ENCODE measurements at regions not wholly inside any gene's neighbourhood (a gene's known extent, or its start where the extent isn't known, plus 50 kb on each side); places are given as distances from the start of the nearest gene placed in this dataset.

DNA sequence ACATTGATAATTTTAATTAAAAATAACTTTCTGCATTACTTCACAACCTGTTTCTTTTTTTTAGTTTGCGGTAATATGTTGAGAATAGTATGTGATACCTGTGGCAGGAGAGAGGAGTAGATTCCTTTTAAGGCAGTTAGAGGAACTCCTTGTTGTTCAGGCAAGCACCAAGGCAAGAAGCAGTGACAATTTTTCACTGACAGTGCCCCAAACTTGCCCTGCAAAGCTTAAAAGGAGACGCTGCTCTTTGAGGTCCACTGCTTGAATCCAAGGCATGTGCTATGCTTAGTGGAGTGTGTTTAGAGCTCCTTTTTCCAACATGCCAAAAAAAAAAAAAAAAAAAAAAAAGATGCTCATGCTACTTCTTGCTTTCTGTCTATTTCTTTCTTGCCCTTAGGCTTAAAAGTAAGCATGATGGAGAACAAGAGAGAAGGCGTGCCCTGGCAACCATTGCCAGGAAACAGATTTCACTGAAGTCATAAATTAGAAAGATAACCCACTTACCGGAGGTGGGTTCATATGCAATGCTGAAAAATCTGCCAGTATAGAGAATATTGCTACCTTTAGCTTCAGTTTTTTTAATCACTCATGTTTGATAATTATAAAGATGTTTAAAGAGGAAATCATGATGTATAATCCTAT, 58.3 kb upstream of the DYRK2 start:
- DNase-seq (ENCODE audit: low spot score), result no peak

DNA sequence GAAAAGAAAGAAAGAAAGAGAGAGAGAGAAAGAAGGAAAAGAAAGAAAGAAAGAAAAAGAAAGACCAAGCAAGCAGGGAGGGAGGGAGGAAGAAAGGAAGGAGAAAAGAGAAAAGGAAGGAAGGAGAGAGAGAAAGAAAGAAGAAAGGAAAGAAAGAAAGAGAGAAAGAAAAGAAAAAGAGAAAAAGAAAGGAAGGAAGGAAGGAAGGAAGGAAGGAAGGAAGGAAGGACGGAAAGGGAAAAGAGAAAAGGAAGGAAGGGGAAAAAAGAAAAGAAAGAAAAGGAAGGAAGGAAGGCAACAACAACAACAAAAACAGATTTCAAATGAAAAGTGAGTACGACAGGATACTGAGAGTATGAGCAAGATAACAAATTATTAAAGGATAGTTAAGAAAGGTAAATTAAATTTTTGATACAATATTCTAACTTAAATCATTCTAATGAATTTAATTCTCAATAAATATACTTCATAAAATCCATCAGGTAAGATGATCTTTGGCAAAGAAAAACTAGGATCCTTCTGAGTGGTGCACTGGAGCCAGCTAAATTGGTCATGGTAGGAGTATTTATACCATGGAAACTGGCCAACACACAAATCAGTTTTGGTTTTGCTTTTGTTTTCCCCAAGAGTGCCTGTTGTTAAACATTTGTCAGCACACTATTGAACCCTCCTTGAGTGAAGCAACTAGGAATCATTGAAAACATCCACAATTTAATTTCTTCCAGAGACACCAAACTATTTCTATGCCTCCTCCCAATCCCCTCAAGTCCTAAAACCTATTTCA, 56.1 kb upstream of the DYRK2 start:
- no peak for DNase-seq (ENCODE audit: low spot score)

DNA sequence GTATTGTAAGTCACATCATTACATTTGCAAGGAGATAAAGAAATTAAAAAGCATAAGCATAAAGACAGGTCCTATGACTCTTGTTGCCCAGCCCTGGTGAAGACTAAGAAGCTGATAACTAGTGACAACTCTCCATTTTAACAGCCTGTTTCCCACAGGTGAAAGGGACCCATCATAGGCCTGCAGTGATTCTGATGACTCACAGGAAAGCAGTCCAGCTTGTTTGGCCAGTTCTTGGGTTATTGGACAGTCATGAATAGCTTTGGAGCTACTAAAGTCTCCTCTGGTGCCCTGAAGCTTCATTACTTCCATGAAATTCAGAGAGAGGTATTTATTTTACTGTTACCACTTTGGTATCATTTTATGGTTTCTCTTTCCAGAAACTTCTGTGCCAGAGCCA, 55.5 kb upstream of the DYRK2 start:
- DNase-seq (ENCODE audit: low spot score), result no peak

DNA sequence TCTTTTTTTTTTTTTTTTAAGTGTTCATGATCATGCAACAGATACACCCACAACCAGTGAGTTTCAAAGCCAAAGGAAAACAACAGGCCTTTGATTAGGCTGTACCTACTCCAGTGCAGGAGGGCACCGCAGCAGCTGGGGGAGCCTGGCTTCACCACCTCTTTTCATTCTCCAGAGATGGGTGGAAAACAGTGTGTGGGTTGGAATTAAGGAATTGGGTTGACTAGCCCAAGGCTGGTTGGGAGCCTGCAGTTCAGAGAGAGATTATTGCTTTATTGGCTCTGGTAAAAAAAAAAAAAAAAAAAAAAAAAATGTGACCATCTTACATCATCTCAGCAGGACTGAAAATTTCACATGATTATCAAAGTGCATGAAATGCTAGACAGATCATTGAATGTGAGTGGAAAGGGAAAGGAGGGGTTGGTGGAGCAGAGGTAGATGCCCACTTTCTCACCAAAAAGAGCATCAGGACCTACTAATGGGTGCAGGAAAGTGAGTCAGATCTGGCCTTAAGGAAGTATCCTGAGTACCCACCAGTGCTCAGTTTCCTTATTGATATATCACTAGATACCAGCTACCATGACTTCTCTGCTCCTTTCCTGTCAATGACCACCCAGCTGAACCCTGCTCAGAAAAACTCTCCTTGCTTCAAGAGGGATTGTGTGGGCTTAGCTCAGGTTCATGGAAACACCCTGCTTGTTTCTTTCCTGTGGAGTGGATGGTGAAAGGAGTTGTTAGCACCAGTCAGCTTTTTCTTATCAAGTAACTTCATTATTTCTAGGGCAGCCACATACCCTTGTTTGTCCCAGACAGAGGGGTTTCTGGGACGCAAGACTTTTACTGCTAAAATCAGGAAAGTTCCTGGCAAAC, 54.8 kb upstream of the DYRK2 start:
- no peak for DNase-seq (ENCODE audit: low spot score)

DNA sequence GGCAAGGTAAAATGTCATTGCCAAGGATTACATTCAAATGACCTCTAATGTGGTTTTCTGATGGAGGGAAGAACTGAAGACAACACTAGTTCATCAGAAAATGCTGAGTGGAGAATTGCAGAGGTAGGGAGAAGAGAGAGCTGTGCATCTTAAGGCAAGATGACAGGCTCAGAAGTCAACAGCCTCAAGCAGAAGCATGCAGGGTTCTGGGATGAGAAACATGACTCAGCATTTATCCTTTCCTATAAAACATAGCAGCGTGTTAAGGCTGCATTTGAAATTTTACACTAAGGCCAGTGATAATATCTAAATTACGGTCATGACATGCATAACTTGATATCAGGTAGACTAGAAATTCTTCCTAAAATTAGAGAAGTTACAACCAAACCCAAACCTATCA, 53.7 kb upstream of the DYRK2 start:
- no peak for DNase-seq (ENCODE audit: low spot score)

DNA sequence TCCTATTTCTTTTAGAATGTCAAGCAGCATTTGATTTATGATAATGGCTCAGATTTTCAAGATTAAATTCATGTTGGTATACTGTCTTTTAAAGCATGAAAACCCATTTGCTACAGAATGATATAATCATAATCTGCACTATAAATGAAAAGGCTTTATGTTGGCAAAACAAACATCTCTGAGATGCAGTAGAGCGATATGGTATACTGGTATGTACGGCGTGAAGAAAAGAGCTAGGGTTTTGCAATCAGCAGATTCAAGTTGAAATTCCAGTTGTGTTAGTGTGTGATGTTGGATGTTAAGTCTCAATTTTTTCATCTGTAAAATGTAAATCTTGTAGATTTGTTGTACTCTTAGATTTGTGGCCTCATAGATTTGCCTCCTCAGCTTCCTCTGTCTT, 53.2 kb upstream of the DYRK2 start:
- no peak for DNase-seq (ENCODE audit: low spot score)

DNA sequence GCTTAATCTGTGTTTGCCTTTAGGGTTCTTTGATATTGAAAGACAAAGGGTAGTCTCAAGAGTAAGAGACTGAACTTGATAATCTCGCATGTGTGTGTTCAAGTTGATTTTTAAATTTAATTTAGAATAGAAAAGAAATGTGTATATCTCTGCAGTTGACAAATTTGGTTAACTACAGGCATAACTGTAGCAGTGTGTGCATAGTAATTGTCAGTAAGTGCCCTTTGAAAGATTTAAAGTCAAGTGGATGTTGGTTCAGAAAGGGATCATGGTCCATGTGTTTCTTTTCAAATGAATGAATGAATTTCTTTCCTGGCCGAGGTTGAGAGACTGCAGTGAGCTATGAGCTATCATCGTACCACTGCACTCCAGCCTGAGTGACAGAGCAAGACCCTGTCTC, 49.9 kb upstream of the DYRK2 start:
- DNase-seq (ENCODE audit: low spot score), result no peak

Measured in pons (tissue), 1 donor.